CD14-positive monocyte (primary cell): ENCODE measurements at regions not wholly inside any gene's neighbourhood (a gene's known extent, or its start where the extent isn't known, plus 50 kb on each side); places are given as distances from the start of the nearest gene placed in this dataset.

Experiments
- DNase-seq, 3 donors: peaks; one replicate each; pipeline ENCODE4 v3.0.0-alpha.2; 2011 to 2022
- H2AFZ ChIP-seq: 2 replicates; pipeline ENCODE4 v1.6.0; 2012; ENCODE audit warnings: mild to moderate bottlenecking, low read depth, low read length, inconsistent platforms; ENCODE audit not compliant: insufficient read depth, poor library complexity, severe bottlenecking
- H3K27ac ChIP-seq, 2 donors: 1 replicate in 1 of 2; 2 replicates in 1 of 2; pipeline ENCODE4 v1.5.1; 2012 to 2013; ENCODE audit warnings: low read length in 2 of 2, control low read depth in 1 of 2, inconsistent platforms in 1 of 2, low read depth in 1 of 2, mild to moderate bottlenecking in 1 of 2
- H3K27me3 ChIP-seq, 2 donors: one replicate each; pipeline versions ENCODE4 v1.6.0 to v1.6.1; 2011 to 2013; ENCODE audit warnings: low read length in 2 of 2; ENCODE audit not compliant: control insufficient read depth in 2 of 2, insufficient read depth in 2 of 2
- H3K36me3 ChIP-seq, 2 donors: replicated peaks in 1 of 2; 1 replicate in 1 of 2; 2 replicates in 1 of 2; pipeline versions ENCODE4 v1.5.1 to v1.6.1; 2012 to 2013; ENCODE audit warnings: low read length in 2 of 2, control low read depth in 1 of 2, inconsistent platforms in 1 of 2, mild to moderate bottlenecking in 1 of 2; ENCODE audit not compliant: insufficient read depth in 2 of 2, control insufficient read depth in 1 of 2
- H3K4me1 ChIP-seq, 2 donors: 1 replicate in 1 of 2; 2 replicates in 1 of 2; pipeline versions ENCODE4 v1.5.1 to v1.6.1; 2012 to 2013; ENCODE audit warnings: low read length in 2 of 2, control low read depth in 1 of 2, inconsistent platforms in 1 of 2, mild to moderate bottlenecking in 1 of 2, moderate library complexity in 1 of 2; ENCODE audit not compliant: insufficient read depth in 2 of 2, control insufficient read depth in 1 of 2
- H3K4me2 ChIP-seq: replicated peaks from 2 replicates; pipeline ENCODE3; 2012; ENCODE audit warnings: low read length, moderate library complexity, mild to moderate bottlenecking; ENCODE audit not compliant: poor library complexity, severe bottlenecking; ENCODE audit errors: extremely low read depth
- H3K4me3 ChIP-seq, 3 experiments: fragments of 200-600 bp in 1 of 3; sonication (generic) in 1 of 3; replicated peaks in 1 of 3; 1 replicate in 2 of 3; 2 replicates in 1 of 3; pipeline ENCODE4 v1.5.1; 2011 to 2013; ENCODE audit warnings: low read length in 3 of 3, mild to moderate bottlenecking in 3 of 3, control low read depth in 2 of 3, low read depth in 2 of 3, inconsistent platforms in 1 of 3, moderate library complexity in 1 of 3
- H3K79me2 ChIP-seq: 2 replicates; pipeline ENCODE4 v1.6.0; 2012; ENCODE audit warnings: mild to moderate bottlenecking, control low read depth, inconsistent platforms, low read length, moderate library complexity; ENCODE audit not compliant: insufficient read depth
- H3K9ac ChIP-seq: 2 replicates; pipeline ENCODE4 v1.6.0; 2017; ENCODE audit warnings: low read length, mild to moderate bottlenecking; ENCODE audit not compliant: insufficient read depth, poor library complexity, severe bottlenecking
- H3K9me3 ChIP-seq, 2 donors: replicated peaks in 1 of 2; 1 replicate in 1 of 2; 2 replicates in 1 of 2; pipeline versions ENCODE4 v1.5.1 to v1.6.1; 2012 to 2013; ENCODE audit warnings: low read length in 2 of 2, control low read depth in 1 of 2; ENCODE audit not compliant: control insufficient read depth in 1 of 2, insufficient read depth in 1 of 2
- H4K20me1 ChIP-seq: 2 replicates; pipeline ENCODE4 v1.6.0; 2012; ENCODE audit warnings: mild to moderate bottlenecking, low read length, control low read depth, moderate library complexity; ENCODE audit not compliant: insufficient read depth
- H3K27ac Mint-ChIP-seq, 7 donors: one replicate each; pipeline ENCODE4 v1.8.0; 2020; ENCODE audit warnings: mild to moderate bottlenecking in 7 of 7, mixed read lengths in 7 of 7, moderate library complexity in 6 of 7, inconsistent platforms in 2 of 7
- H3K27me3 Mint-ChIP-seq, 3 donors: one replicate each; pipeline ENCODE4 v1.8.0; 2021 to 2022; ENCODE audit warnings: low read depth in 3 of 3, mild to moderate bottlenecking in 3 of 3, mixed read lengths in 3 of 3, moderate library complexity in 3 of 3, inconsistent platforms in 1 of 3
- H3K36me3 Mint-ChIP-seq, 2 donors: one replicate each; pipeline ENCODE4 v1.8.0; 2020; ENCODE audit warnings: mixed read lengths in 2 of 2, inconsistent platforms in 1 of 2, mild to moderate bottlenecking in 1 of 2
- H3K4me1 Mint-ChIP-seq: one replicate; pipeline ENCODE4 v1.8.0; 2020; ENCODE audit warnings: mild to moderate bottlenecking, mixed read lengths
- H3K4me3 Mint-ChIP-seq, 2 donors: one replicate each; pipeline ENCODE4 v1.8.0; 2020; ENCODE audit warnings: mild to moderate bottlenecking in 2 of 2, mixed read lengths in 2 of 2, moderate library complexity in 1 of 2
- H3K9me3 Mint-ChIP-seq, 7 donors: one replicate each; pipeline ENCODE4 v1.8.0; 2020 to 2022; ENCODE audit warnings: mixed read lengths in 7 of 7, mild to moderate bottlenecking in 6 of 7, moderate library complexity in 6 of 7, inconsistent platforms in 2 of 7
- WGBS: methylation state at CpG from one replicate; pipeline ENCODE4 v1.1.5; 2013; ENCODE audit warnings: missing lambda C conversion rate; ENCODE audit not compliant: insufficient coverage; 5-methylcytosine and 5-hydroxymethylcytosine counted together
- intact Hi-C, 2 donors: fragments of 100-400 bp; cut with micrococcal nuclease; formaldehyde crosslinking; loops; one replicate each; pipeline versions ENCODE4 v1.15.0 to v1.15.1; 2023
- TF ChIP-seq, protein P1 (sequence below): fragments of 200-600 bp; IDR thresholded peaks from one replicate; pipeline ENCODE4 v1.8.0; 2022; ENCODE audit warnings: antibody characterized with exemption, mild to moderate bottlenecking

DNA sequence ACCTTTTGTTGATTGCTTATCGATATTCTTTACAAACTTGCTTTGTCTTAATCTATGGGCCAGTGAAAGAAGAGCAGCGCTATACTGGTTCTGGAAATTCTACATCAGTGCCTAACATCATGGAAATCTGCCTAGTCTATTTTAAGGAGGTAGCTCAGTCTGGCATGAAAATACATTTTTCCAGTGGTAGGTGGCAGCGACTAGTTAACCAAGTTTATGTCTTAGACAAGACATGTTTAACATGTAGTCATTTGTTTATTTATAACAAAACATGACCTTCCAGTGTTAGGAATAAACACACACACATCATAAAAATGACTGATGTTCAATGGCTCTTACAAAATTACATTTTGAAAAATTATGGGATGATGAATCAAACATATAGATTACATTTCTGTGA lies 336.0 kb upstream of the SOX5 start:
- no peaks in the 10 kb centered on the region for H3K36me3 ChIP-seq
- H3K4me3 Mint-ChIP-seq, result no peak overlapping the region
- H3K9ac ChIP-seq, result no peak overlapping the region
- no peaks in the 10 kb centered on the region for H3K79me2 ChIP-seq
- H3K4me1 ChIP-seq, result no peaks in the 10 kb centered on the region
- TF ChIP-seq, protein P1, sequence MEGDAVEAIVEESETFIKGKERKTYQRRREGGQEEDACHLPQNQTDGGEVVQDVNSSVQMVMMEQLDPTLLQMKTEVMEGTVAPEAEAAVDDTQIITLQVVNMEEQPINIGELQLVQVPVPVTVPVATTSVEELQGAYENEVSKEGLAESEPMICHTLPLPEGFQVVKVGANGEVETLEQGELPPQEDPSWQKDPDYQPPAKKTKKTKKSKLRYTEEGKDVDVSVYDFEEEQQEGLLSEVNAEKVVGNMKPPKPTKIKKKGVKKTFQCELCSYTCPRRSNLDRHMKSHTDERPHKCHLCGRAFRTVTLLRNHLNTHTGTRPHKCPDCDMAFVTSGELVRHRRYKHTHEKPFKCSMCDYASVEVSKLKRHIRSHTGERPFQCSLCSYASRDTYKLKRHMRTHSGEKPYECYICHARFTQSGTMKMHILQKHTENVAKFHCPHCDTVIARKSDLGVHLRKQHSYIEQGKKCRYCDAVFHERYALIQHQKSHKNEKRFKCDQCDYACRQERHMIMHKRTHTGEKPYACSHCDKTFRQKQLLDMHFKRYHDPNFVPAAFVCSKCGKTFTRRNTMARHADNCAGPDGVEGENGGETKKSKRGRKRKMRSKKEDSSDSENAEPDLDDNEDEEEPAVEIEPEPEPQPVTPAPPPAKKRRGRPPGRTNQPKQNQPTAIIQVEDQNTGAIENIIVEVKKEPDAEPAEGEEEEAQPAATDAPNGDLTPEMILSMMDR, result no peak
- intact Hi-C loops, result no loop called here
- H2AFZ ChIP-seq, result no peak overlapping the region
- no peaks in the 10 kb centered on the region for H3K9me3 ChIP-seq
- no peak overlapping the region for H3K27ac ChIP-seq
- no peak for DNase-seq
- no peaks in the 10 kb centered on the region for H4K20me1 ChIP-seq
- no peak overlapping the region for H3K4me2 ChIP-seq
- peaks cover 0 to 4% (median 0%) of the 10 kb centered on the region in 7 donors for H3K9me3 Mint-ChIP-seq
- no CpG with 5 or more reads among the region's 3 CpGs for WGBS
- no peak overlapping the region for H3K4me3 ChIP-seq
- H3K4me1 Mint-ChIP-seq, result no peaks in the 10 kb centered on the region
- no peak overlapping the region for H3K27ac Mint-ChIP-seq
- H3K36me3 Mint-ChIP-seq, result no peaks in the 10 kb centered on the region
- peaks cover 0 to 1% (median 1%) of the 10 kb centered on the region in 3 donors for H3K27me3 Mint-ChIP-seq
- H3K27me3 ChIP-seq, result no peaks in the 10 kb centered on the region

DNA sequence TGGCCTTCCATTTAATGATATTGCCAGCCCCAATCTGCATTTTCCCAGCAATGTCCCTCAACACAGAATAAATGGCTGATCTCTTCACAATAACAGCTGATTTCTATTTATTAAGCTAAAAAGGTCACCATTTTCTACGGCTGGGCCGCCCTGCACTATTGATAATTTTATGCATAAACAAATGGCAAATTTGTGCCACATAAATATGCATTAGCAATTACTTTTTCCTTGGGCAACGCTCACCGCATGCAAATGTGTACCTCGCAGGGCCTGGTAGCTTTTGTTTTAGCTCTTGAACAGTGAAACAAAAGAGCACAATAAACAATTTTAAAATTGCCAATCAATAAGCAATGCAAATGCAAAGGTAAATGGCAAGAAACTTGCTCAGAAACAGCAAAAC lies 331.9 kb upstream of the SOX5 start:
- no peaks in the 10 kb centered on the region for H3K79me2 ChIP-seq
- H4K20me1 ChIP-seq, result no peaks in the 10 kb centered on the region
- Mint-ChIP-seq H3K27ac (no peak overlapping the region), H3K4me1 (no peaks in the 10 kb centered on the region), H3K4me3 (no peak overlapping the region), H3K27me3 (peaks cover 0 to 1% (median 1%) of the 10 kb centered on the region in 3 donors), H3K9me3 (peaks cover 0 to 1% (median 0%) of the 10 kb centered on the region in 7 donors), H3K36me3 (no peaks in the 10 kb centered on the region)
- DNase-seq, result no peak
- no peaks in the 10 kb centered on the region for H3K36me3 ChIP-seq
- WGBS, result 100% methylated on average over 2 of the region's 5 CpGs
- no peak overlapping the region for H2AFZ ChIP-seq
- no peak overlapping the region for H3K9ac ChIP-seq
- intact Hi-C loops, result no loop called here
- H3K4me2 ChIP-seq, result no peak overlapping the region
- H3K9me3 ChIP-seq, result no peaks in the 10 kb centered on the region
- TF ChIP-seq, protein P1, result no peak
- no peaks in the 10 kb centered on the region for H3K4me1 ChIP-seq
- H3K27ac ChIP-seq, result no peak overlapping the region
- no peaks in the 10 kb centered on the region for H3K27me3 ChIP-seq
- no peak overlapping the region for H3K4me3 ChIP-seq
